Loucy (cell line): ENCODE measurements at regions not wholly inside any gene's neighbourhood (a gene's known extent, or its start where the extent isn't known, plus 50 kb on each side); places are given as distances from the start of the nearest gene placed in this dataset.

Source experiments
- EZH2phosphoT487 ChIP-seq: fragments of 200-600 bp; IDR thresholded peaks from 2 replicates; pipeline ENCODE4 v1.6.1; 2018; ENCODE audit warnings: antibody characterized with exemption, mild to moderate bottlenecking, moderate library complexity, borderline replicate concordance
- TF ChIP-seq, protein P1 (sequence below): fragments of 200-600 bp; sonication (generic); conservative IDR thresholded peaks from 2 replicates; pipeline ENCODE4 v1.5.1; 2014; ENCODE audit warnings: mild to moderate bottlenecking, antibody characterized with exemption, low read length

DNA sequence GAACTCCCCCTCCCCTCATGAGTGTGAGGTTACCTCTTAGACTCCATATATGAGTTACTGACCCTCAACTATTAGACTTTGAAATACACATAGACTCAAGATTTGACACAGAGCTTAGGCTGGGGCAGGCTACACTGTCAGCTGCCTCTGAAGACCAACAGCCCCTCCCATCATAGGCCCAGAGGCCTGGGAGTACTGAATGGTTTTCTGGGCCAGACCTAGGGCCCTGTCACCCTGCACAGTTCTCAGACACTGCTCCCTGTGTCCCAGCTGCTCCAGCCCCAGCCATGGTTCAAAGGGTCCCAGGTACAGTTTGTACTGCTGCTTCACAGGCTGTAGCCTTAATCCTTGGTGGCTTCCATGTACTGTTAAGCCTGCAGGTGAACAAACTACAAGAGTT lies 132.1 kb upstream of the MOCS1 start:
- TF ChIP-seq, protein P1, sequence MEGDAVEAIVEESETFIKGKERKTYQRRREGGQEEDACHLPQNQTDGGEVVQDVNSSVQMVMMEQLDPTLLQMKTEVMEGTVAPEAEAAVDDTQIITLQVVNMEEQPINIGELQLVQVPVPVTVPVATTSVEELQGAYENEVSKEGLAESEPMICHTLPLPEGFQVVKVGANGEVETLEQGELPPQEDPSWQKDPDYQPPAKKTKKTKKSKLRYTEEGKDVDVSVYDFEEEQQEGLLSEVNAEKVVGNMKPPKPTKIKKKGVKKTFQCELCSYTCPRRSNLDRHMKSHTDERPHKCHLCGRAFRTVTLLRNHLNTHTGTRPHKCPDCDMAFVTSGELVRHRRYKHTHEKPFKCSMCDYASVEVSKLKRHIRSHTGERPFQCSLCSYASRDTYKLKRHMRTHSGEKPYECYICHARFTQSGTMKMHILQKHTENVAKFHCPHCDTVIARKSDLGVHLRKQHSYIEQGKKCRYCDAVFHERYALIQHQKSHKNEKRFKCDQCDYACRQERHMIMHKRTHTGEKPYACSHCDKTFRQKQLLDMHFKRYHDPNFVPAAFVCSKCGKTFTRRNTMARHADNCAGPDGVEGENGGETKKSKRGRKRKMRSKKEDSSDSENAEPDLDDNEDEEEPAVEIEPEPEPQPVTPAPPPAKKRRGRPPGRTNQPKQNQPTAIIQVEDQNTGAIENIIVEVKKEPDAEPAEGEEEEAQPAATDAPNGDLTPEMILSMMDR = no peak
- TF ChIP-seq EZH2phosphoT487 = no peak
